ENCODE measurements at regions not wholly inside any gene's neighbourhood (a gene's known extent, or its start where the extent isn't known, plus 50 kb on each side); places are given as distances from the start of the nearest gene placed in this dataset.

GRCh38 chr16:51474414-51475091, 323.5 kb upstream of the SALL1 start:
- no peak for DNase-seq (ENCODE audit: low read depth)

- no peak for DNase-seq (ENCODE audit: low read depth)
Observed at GRCh38 chr16:51473091-51473490, 322.0 kb upstream of the SALL1 start.

GRCh38 chr16:51470492-51470891, 319.4 kb upstream of the SALL1 start:
- DNase-seq (ENCODE audit: low read depth): no peak

- DNase-seq (ENCODE audit: low read depth): no peak
Observed at GRCh38 chr16:51464996-51465395, 313.9 kb upstream of the SALL1 start.

GRCh38 chr16:51461255-51461654, 310.2 kb upstream of the SALL1 start:
- no peak for DNase-seq (ENCODE audit: low read depth)

GRCh38 chr16:51458356-51459140, 307.5 kb upstream of the SALL1 start:
- no peak for DNase-seq (ENCODE audit: low read depth)

GRCh38 chr16:51457775-51458174, 306.7 kb upstream of the SALL1 start:
- DNase-seq (ENCODE audit: low read depth): no peak

- no peak for DNase-seq (ENCODE audit: low read depth)
Observed at GRCh38 chr16:51455398-51455797, 304.3 kb upstream of the SALL1 start.

GRCh38 chr16:51453251-51453650, 302.2 kb upstream of the SALL1 start:
- DNase-seq (ENCODE audit: low read depth): no peak

GRCh38 chr16:51450909-51451308, 299.8 kb upstream of the SALL1 start:
- DNase-seq (ENCODE audit: low read depth): no peak

GRCh38 chr16:51450376-51450775, 299.3 kb upstream of the SALL1 start:
- no peak for DNase-seq (ENCODE audit: low read depth)

- no peak for DNase-seq (ENCODE audit: low read depth)
Observed at GRCh38 chr16:51449441-51449840, 298.4 kb upstream of the SALL1 start.

GRCh38 chr16:51445250-51445649, 294.2 kb upstream of the SALL1 start:
- no peak for DNase-seq (ENCODE audit: low read depth)

- no peak for DNase-seq (ENCODE audit: low read depth)
Observed at GRCh38 chr16:51443934-51444333, 292.9 kb upstream of the SALL1 start.

GRCh38 chr16:51442141-51442870, 291.2 kb upstream of the SALL1 start:
- DNase-seq (ENCODE audit: low read depth): no peak

GRCh38 chr16:51440131-51440889, 289.2 kb upstream of the SALL1 start:
- DNase-seq (ENCODE audit: low read depth): no peak

- DNase-seq (ENCODE audit: low read depth): no peak
Observed at GRCh38 chr16:51439271-51439670, 288.2 kb upstream of the SALL1 start.

GRCh38 chr16:51436742-51437141, 285.7 kb upstream of the SALL1 start:
- no peak for DNase-seq (ENCODE audit: low read depth)

- DNase-seq (ENCODE audit: low read depth): no peak
Observed at GRCh38 chr16:51434567-51435198, 283.6 kb upstream of the SALL1 start.

GRCh38 chr16:51433599-51433998, 282.5 kb upstream of the SALL1 start:
- DNase-seq (ENCODE audit: low read depth): no peak

- DNase-seq (ENCODE audit: low read depth): no peak
Observed at GRCh38 chr16:51431517-51432241, 280.6 kb upstream of the SALL1 start.

All from HS-27A (cell line).